Activated CD8-positive, alpha-beta T cell treated with anti-CD3 and anti-CD28 coated beads for 36 hours (primary cell): ENCODE measurements at regions not wholly inside any gene's neighbourhood (a gene's known extent, or its start where the extent isn't known, plus 50 kb on each side); places are given as distances from the start of the nearest gene placed in this dataset.

ENCODE experiments used
- ATAC-seq: fragments of 200-7000 bp; cut with Tn5 transposase; one replicate; pipeline ENCODE4 v1.10.0; 2021; ENCODE audit warnings: mild to moderate bottlenecking, moderate library complexity
- CTCF ChIA-PET: fragments of 350-600 bp; sonication (Branson Sonifier 250); formaldehyde crosslinking; loops from one replicate; lab custom pipeline; 2021; ENCODE audit warnings: antibody characterized with exemption; lab: Charles Lee
- POLR2A ChIA-PET: fragments of 350-600 bp; sonication (Branson Sonifier 250); formaldehyde crosslinking; loops from one replicate; lab custom pipeline; 2021; ENCODE audit warnings: antibody characterized with exemption; lab: Charles Lee
- DNase-seq: peaks from one replicate; pipeline ENCODE4 v3.0.0-alpha.2; 2020
- H3K27ac Mint-ChIP-seq: one replicate; pipeline ENCODE4 v1.8.0; 2021; ENCODE audit warnings: mild to moderate bottlenecking, mixed read lengths
- H3K27me3 Mint-ChIP-seq: one replicate; pipeline ENCODE4 v1.8.0; 2021; ENCODE audit warnings: mixed read lengths
- H3K36me3 Mint-ChIP-seq: one replicate; pipeline ENCODE4 v1.8.0; 2021; ENCODE audit warnings: low read depth, mixed read lengths
- H3K4me1 Mint-ChIP-seq: one replicate; pipeline ENCODE4 v1.8.0; 2021; ENCODE audit warnings: low read depth, mixed read lengths
- H3K4me3 Mint-ChIP-seq: one replicate; pipeline ENCODE4 v1.8.0; 2021; ENCODE audit warnings: mild to moderate bottlenecking, moderate library complexity, mixed read lengths
- H3K9me3 Mint-ChIP-seq: one replicate; pipeline ENCODE4 v1.8.0; 2021; ENCODE audit warnings: mixed read lengths
- intact Hi-C: fragments of 100-400 bp; cut with micrococcal nuclease; formaldehyde crosslinking; loops from one replicate; pipeline ENCODE4 v1.10.0; 2022
- TF ChIP-seq, protein P1 (sequence below): fragments of 200-600 bp; IDR thresholded peaks from one replicate; pipeline ENCODE4 v1.8.0; 2022; ENCODE audit warnings: antibody characterized with exemption, mild to moderate bottlenecking

- no peaks in the 10 kb centered on the region for H3K9me3 Mint-ChIP-seq
- H3K27me3 Mint-ChIP-seq: peaks cover 3% of the 10 kb centered on the region
- no peak overlapping the region for H3K4me3 Mint-ChIP-seq
- no peaks in the 10 kb centered on the region for H3K36me3 Mint-ChIP-seq
- ATAC-seq (no peak), DNase-seq (no peak)
- POLR2A ChIA-PET: no interaction called here
- H3K27ac Mint-ChIP-seq: no peak overlapping the region
- CTCF ChIA-PET: no interaction called here
- TF ChIP-seq, protein P1, sequence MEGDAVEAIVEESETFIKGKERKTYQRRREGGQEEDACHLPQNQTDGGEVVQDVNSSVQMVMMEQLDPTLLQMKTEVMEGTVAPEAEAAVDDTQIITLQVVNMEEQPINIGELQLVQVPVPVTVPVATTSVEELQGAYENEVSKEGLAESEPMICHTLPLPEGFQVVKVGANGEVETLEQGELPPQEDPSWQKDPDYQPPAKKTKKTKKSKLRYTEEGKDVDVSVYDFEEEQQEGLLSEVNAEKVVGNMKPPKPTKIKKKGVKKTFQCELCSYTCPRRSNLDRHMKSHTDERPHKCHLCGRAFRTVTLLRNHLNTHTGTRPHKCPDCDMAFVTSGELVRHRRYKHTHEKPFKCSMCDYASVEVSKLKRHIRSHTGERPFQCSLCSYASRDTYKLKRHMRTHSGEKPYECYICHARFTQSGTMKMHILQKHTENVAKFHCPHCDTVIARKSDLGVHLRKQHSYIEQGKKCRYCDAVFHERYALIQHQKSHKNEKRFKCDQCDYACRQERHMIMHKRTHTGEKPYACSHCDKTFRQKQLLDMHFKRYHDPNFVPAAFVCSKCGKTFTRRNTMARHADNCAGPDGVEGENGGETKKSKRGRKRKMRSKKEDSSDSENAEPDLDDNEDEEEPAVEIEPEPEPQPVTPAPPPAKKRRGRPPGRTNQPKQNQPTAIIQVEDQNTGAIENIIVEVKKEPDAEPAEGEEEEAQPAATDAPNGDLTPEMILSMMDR: no peak
- peaks cover 3% of the 10 kb centered on the region for H3K4me1 Mint-ChIP-seq
- intact Hi-C loops: no loop called here
These were observed 149.7 kb downstream of the C12orf75 start for GRCh38 chr12:105480162-105480561.

GRCh38 chr12:105481392-105482300 lies 151.2 kb downstream of the C12orf75 start:
- ATAC-seq (no peak), DNase-seq (no peak)
- POLR2A ChIA-PET: no interaction called here
- Mint-ChIP-seq H3K36me3 (no peaks in the 10 kb centered on the region), H3K27me3 (no peaks in the 10 kb centered on the region), H3K4me3 (no peak overlapping the region), H3K4me1 (peaks cover 3% of the 10 kb centered on the region), H3K27ac (no peak overlapping the region), H3K9me3 (no peaks in the 10 kb centered on the region)
- CTCF ChIA-PET: no interaction called here
- intact Hi-C loops: no loop called here
- TF ChIP-seq, protein P1: no peak

DNA sequence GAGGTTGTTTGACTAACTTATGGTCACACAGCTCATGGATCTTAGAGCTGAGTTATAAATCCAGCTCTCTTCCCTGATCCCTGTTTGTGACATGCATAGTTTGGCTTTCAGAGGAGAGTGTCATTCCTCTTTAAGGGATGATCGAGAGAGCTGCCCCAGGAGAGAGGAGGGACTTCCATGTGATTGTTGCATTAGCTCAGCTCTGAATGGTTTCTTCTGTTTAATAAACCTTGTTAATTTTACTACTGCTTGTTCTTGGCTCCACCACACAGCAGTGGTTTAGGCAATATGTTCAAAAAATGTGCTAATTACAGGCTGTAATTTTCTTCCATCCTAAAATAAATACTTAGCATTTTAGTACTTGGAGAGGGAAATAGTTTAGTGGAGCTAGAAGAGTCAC lies 152.5 kb downstream of the C12orf75 start:
- DNase-seq (no peak), ATAC-seq (no peak)
- no peak overlapping the region for H3K4me3 Mint-ChIP-seq
- H3K4me1 Mint-ChIP-seq: no peaks in the 10 kb centered on the region
- ChIA-PET POLR2A (no interaction called here), CTCF (no interaction called here)
- no peak overlapping the region for H3K27ac Mint-ChIP-seq
- H3K9me3 Mint-ChIP-seq: no peaks in the 10 kb centered on the region
- H3K36me3 Mint-ChIP-seq: no peaks in the 10 kb centered on the region
- H3K27me3 Mint-ChIP-seq: no peaks in the 10 kb centered on the region
- TF ChIP-seq, protein P1: no peak
- intact Hi-C loops: no loop called here

DNA sequence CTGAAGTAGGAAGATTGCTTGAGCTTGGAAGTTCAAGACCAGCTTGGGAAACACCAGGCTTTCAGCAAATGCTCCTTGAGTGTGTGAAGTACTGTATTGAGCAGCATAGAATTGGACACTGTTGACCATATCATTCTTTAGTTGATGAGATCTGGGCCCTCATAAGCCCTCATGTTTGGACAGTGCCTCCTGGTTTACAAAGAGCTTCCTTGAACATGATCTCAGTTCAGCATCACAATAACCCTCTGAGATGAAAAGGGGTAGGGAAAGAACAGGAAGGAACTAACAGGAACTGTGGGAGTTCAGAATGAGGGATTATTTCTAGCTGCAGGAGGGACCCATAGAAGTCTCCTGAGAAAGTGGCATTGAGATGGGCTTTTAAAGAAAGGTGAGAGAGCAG lies 153.2 kb downstream of the C12orf75 start:
- Mint-ChIP-seq H3K4me3 (no peak overlapping the region), H3K4me1 (no peaks in the 10 kb centered on the region), H3K9me3 (no peaks in the 10 kb centered on the region), H3K27me3 (no peaks in the 10 kb centered on the region), H3K27ac (no peak overlapping the region), H3K36me3 (no peaks in the 10 kb centered on the region)
- TF ChIP-seq, protein P1: no peak
- CTCF ChIA-PET: no interaction called here
- POLR2A ChIA-PET: no interaction called here
- no peak for ATAC-seq
- DNase-seq: no peak
- intact Hi-C loops: no loop called here

GRCh38 chr12:105485321-105485910 lies 154.9 kb downstream of the C12orf75 start:
- TF ChIP-seq, protein P1: no peak
- CTCF ChIA-PET: no interaction called here
- Mint-ChIP-seq H3K36me3 (no peaks in the 10 kb centered on the region), H3K27me3 (no peaks in the 10 kb centered on the region), H3K27ac (no peak overlapping the region), H3K4me1 (no peaks in the 10 kb centered on the region), H3K9me3 (no peaks in the 10 kb centered on the region), H3K4me3 (no peak overlapping the region)
- ATAC-seq (no peak), DNase-seq (no peak)
- intact Hi-C loops: no loop called here
- POLR2A ChIA-PET: no interaction called here
